HL-60 (cell line): ENCODE measurements at regions not wholly inside any gene's neighbourhood (a gene's known extent, or its start where the extent isn't known, plus 50 kb on each side); places are given as distances from the start of the nearest gene placed in this dataset.

ENCODE experiments used
- DNase-seq, 2 experiments: peaks; one replicate each; pipeline ENCODE4 v3.0.0-alpha.2; 2010 to 2020; ENCODE audit warnings: low read depth in 1 of 2, low spot score in 1 of 2
- H3K27ac ChIP-seq: fragments of 250-450 bp; sonication (Bioruptor Pico); replicated peaks from 2 replicates; pipeline ENCODE4 v1.5.1; 2020; ENCODE audit warnings: mild to moderate bottlenecking, moderate library complexity
- H3K27me3 ChIP-seq: fragments of 250-450 bp; sonication (Bioruptor Pico); 2 replicates; pipeline ENCODE4 v1.5.1; 2021; ENCODE audit warnings: mild to moderate bottlenecking, moderate library complexity; ENCODE audit not compliant: insufficient read depth, poor library complexity, severe bottlenecking
- H3K4me3 ChIP-seq: replicated peaks from 2 replicates; pipeline ENCODE4 v1.5.1; 2011; ENCODE audit warnings: mild to moderate bottlenecking, control low read depth, low read length; ENCODE audit not compliant: insufficient read depth
- GABPA ChIP-seq: IDR thresholded peaks from 2 replicates; pipeline ENCODE4 v1.6.1; 2012; ENCODE audit warnings: low read depth
- POLR2AphosphoS5 ChIP-seq: IDR thresholded peaks from 2 replicates; pipeline ENCODE4 v1.6.1; 2012; ENCODE audit warnings: low read depth
- REST ChIP-seq: IDR thresholded peaks from 2 replicates; pipeline ENCODE4 v1.6.1; 2012; ENCODE audit warnings: low read depth; ENCODE audit not compliant: insufficient replicate concordance
- SPI1 ChIP-seq: IDR thresholded peaks from 2 replicates; pipeline ENCODE4 v1.6.1; 2012; ENCODE audit warnings: low read depth, mild to moderate bottlenecking, borderline replicate concordance
- TF ChIP-seq, protein P1 (sequence below): IDR thresholded peaks from one replicate; pipeline ENCODE4 v1.5.1; 2011; ENCODE audit warnings: low read length, control low read depth, inconsistent platforms; ENCODE audit not compliant: insufficient read depth

GRCh38 chr1:239025997-239026694 is 360.2 kb upstream of the CHRM3 start:
- Histone ChIP-seq H3K27me3 (no peaks in the 10 kb centered on the region), H3K4me3 (no peak overlapping the region), H3K27ac (no peak overlapping the region)
- TF ChIP-seq, protein P1, sequence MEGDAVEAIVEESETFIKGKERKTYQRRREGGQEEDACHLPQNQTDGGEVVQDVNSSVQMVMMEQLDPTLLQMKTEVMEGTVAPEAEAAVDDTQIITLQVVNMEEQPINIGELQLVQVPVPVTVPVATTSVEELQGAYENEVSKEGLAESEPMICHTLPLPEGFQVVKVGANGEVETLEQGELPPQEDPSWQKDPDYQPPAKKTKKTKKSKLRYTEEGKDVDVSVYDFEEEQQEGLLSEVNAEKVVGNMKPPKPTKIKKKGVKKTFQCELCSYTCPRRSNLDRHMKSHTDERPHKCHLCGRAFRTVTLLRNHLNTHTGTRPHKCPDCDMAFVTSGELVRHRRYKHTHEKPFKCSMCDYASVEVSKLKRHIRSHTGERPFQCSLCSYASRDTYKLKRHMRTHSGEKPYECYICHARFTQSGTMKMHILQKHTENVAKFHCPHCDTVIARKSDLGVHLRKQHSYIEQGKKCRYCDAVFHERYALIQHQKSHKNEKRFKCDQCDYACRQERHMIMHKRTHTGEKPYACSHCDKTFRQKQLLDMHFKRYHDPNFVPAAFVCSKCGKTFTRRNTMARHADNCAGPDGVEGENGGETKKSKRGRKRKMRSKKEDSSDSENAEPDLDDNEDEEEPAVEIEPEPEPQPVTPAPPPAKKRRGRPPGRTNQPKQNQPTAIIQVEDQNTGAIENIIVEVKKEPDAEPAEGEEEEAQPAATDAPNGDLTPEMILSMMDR = no peak
- TF ChIP-seq GABPA = no peak
- TF ChIP-seq POLR2AphosphoS5 = no peak
- no peak for TF ChIP-seq SPI1
- no peak for TF ChIP-seq REST
- DNase-seq = no peak

DNA sequence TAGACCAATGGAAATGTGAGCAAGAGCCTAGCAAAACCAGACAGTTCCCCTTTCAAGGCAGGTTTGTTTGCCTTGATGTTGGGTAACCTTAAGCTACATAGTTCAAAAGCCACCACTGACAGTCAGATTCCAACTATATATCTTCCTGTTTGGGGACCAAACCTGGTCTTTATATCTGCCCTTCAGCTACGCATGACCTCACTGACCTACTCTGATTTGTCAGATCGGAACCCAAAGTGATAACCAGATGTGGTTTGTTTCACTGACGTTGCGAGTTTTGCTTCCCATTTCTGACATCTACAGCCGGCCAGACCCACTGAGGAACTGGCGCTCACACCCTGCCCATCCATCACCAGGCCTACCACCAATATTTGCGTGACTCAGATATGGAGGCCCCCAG is 361.1 kb upstream of the CHRM3 start:
- Histone ChIP-seq H3K4me3 (no peak overlapping the region), H3K27ac (no peak overlapping the region), H3K27me3 (no peaks in the 10 kb centered on the region)
- peak; percentile 16; the same call in 1 of the 2 replicates for TF ChIP-seq SPI1
- TF ChIP-seq POLR2AphosphoS5 = no peak
- no peak for DNase-seq

- no peaks in the 10 kb centered on the region for H3K27me3 ChIP-seq
- H3K27ac ChIP-seq = no peak overlapping the region
- DNase-seq = no peak
- TF ChIP-seq SPI1 = no peak
- TF ChIP-seq, protein P1 = no peak
- TF ChIP-seq GABPA = no peak
- TF ChIP-seq REST = no peak
- TF ChIP-seq POLR2AphosphoS5 = no peak
- H3K4me3 ChIP-seq = no peak overlapping the region
Observed at GRCh38 chr1:239023732-239024360, 362.5 kb upstream of the CHRM3 start.

DNA sequence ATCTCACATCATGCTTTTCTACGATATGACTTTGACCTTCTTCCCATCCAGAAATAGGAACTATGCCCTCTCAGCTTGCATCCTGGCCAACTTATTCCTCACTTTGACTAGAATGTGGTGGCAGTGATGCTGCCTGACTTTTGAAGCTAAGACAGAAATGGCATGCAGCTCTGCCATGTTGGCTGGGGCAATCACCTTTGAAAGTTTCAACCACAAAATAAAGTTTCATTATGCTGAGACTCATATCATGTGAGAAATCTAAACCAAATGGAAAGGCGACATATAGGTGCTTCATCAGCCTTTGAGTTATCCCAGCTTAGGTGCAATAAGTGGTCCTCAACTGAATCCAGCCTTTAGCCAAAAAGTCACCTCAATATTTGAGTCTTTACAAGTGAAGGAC is 370.0 kb upstream of the CHRM3 start:
- H3K27ac ChIP-seq = no peak overlapping the region
- no peak overlapping the region for H3K4me3 ChIP-seq
- no peaks in the 10 kb centered on the region for H3K27me3 ChIP-seq
- DNase-seq = no peak
- TF ChIP-seq GABPA = no peak
